IMR-90 (cell line): ENCODE measurements at regions not wholly inside any gene's neighbourhood (a gene's known extent, or its start where the extent isn't known, plus 50 kb on each side); places are given as distances from the start of the nearest gene placed in this dataset.

Experiments
- BHLHE40 ChIP-seq: fragments of 150-350 bp; IDR thresholded peaks from 2 replicates; pipeline ENCODE4 v1.6.1; 2016; ENCODE audit warnings: mild to moderate bottlenecking, low read depth, low read length
- CEBPB ChIP-seq: IDR thresholded peaks from 2 replicates; pipeline ENCODE4 v1.6.1; 2012; ENCODE audit warnings: low read depth, low read length, improper control_type of control experiment
- CHD1 ChIP-seq: IDR thresholded peaks from 2 replicates; pipeline ENCODE4 v1.6.1; 2012; ENCODE audit warnings: low read depth, low read length, improper control_type of control experiment
- ELK1 ChIP-seq: fragments of 150-350 bp; IDR thresholded peaks from 2 replicates; pipeline ENCODE4 v1.6.1; 2016; ENCODE audit warnings: low read depth, mild to moderate bottlenecking, low read length, moderate library complexity, borderline replicate concordance
- FOS ChIP-seq: fragments of 150-350 bp; IDR thresholded peaks from 2 replicates; pipeline ENCODE4 v1.6.1; 2016; ENCODE audit warnings: low read depth, low read length
- MAFK ChIP-seq: IDR thresholded peaks from 2 replicates; pipeline ENCODE4 v1.6.1; 2012; ENCODE audit warnings: low read depth, low read length, improper control_type of control experiment
- MAZ ChIP-seq: IDR thresholded peaks from 2 replicates; pipeline ENCODE4 v1.6.1; 2012; ENCODE audit warnings: low read depth, mild to moderate bottlenecking, low read length, improper control_type of control experiment, moderate library complexity, borderline replicate concordance
- NFE2L2 ChIP-seq: fragments of 150-350 bp; IDR thresholded peaks from 2 replicates; pipeline ENCODE4 v1.6.1; 2016; ENCODE audit warnings: low read depth, mild to moderate bottlenecking, low read length
- POLR2A ChIP-seq: IDR thresholded peaks from 2 replicates; pipeline ENCODE4 v1.6.1; 2012; ENCODE audit warnings: mild to moderate bottlenecking, low read depth, low read length
- RAD21 ChIP-seq: IDR thresholded peaks from 2 replicates; pipeline ENCODE4 v1.6.1; 2012; ENCODE audit warnings: low read length, improper control_type of control experiment
- RCOR1 ChIP-seq: IDR thresholded peaks from 2 replicates; pipeline ENCODE4 v1.6.1; 2012; ENCODE audit warnings: mild to moderate bottlenecking, low read length, improper control_type of control experiment; ENCODE audit not compliant: insufficient replicate concordance
- RFX5 ChIP-seq: IDR thresholded peaks from 2 replicates; pipeline ENCODE4 v1.8.0; 2012; ENCODE audit warnings: low read depth, mild to moderate bottlenecking, low read length, moderate library complexity
- TF ChIP-seq, protein P1 (sequence below): conservative IDR thresholded peaks from 2 replicates; pipeline ENCODE4 v1.5.1; 2012; ENCODE audit warnings: mild to moderate bottlenecking, low read depth, low read length, improper control_type of control experiment
- TF ChIP-seq, protein P2 (sequence below): fragments of 150-350 bp; IDR thresholded peaks from 2 replicates; pipeline ENCODE4 v1.6.1; 2017; ENCODE audit warnings: mild to moderate bottlenecking, antibody characterized with exemption, low read length, low read depth

DNA sequence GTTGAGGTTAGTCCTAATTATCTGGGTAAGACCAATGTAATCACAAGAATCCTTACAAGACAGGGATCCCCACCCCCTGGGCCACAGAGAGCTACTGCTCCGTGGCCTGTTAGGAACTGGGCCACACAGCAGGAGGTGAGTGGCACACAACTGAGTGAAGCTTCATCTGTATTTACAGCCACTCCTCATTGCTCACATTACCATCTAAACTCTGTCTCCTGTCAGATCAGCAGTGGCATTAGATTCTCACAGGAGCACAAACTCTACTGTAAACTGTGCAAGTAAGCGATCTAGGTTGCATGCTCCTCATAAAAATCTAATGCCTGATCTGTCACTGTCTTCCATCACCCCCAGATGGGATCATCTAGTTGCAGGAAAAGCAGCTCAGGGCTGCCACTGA, 58.5 kb upstream of the CRBN start:
- TF ChIP-seq, protein P1, sequence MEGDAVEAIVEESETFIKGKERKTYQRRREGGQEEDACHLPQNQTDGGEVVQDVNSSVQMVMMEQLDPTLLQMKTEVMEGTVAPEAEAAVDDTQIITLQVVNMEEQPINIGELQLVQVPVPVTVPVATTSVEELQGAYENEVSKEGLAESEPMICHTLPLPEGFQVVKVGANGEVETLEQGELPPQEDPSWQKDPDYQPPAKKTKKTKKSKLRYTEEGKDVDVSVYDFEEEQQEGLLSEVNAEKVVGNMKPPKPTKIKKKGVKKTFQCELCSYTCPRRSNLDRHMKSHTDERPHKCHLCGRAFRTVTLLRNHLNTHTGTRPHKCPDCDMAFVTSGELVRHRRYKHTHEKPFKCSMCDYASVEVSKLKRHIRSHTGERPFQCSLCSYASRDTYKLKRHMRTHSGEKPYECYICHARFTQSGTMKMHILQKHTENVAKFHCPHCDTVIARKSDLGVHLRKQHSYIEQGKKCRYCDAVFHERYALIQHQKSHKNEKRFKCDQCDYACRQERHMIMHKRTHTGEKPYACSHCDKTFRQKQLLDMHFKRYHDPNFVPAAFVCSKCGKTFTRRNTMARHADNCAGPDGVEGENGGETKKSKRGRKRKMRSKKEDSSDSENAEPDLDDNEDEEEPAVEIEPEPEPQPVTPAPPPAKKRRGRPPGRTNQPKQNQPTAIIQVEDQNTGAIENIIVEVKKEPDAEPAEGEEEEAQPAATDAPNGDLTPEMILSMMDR: no peak
- TF ChIP-seq POLR2A (no peak), RFX5 (no peak), MAFK (no peak), ELK1 (no peak), CEBPB (no peak), RAD21 (no peak), MAZ (no peak), FOS (no peak), CHD1 (no peak), NFE2L2 (no peak), RCOR1 (no peak), BHLHE40 (no peak)
- TF ChIP-seq, protein P2, sequence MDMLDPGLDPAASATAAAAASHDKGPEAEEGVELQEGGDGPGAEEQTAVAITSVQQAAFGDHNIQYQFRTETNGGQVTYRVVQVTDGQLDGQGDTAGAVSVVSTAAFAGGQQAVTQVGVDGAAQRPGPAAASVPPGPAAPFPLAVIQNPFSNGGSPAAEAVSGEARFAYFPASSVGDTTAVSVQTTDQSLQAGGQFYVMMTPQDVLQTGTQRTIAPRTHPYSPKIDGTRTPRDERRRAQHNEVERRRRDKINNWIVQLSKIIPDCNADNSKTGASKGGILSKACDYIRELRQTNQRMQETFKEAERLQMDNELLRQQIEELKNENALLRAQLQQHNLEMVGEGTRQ: no peak
